HG03342 (cell line): ENCODE measurements at regions not wholly inside any gene's neighbourhood (a gene's known extent, or its start where the extent isn't known, plus 50 kb on each side); places are given as distances from the start of the nearest gene placed in this dataset.
"Not testable (repeated sequence)": the region's sequence is repeated elsewhere in the genome, so short reads cannot be mapped to it uniquely, and the experiment has no call there.

Experiments used
- ATAC-seq: cut with Tn5 transposase; IDR thresholded peaks from one replicate; pipeline ENCODE4 v1.9.1; 2021; ENCODE audit warnings: mild to moderate bottlenecking, moderate library complexity; ENCODE audit not compliant: unreplicated experiment

DNA sequence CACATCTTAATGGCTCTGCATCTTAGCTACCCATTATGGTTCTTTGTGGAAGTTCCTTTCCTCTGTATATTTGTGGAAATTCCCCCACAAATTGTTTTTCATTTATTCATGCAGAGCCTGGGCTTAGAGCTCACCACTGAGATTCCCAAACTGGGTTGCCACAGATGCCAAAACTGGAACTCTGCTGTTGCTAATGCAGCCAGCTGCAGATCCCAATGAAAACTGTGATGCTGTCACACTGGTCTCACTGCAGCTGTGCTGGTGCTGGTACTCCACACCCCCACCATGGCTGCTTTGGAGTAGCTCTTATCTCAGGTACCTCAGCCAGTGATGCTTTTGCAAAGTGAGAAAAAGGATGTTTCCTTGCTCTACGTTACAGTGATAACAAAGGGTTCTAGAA is 87.7 kb downstream of the DCK start:
- ATAC-seq: no peak

DNA sequence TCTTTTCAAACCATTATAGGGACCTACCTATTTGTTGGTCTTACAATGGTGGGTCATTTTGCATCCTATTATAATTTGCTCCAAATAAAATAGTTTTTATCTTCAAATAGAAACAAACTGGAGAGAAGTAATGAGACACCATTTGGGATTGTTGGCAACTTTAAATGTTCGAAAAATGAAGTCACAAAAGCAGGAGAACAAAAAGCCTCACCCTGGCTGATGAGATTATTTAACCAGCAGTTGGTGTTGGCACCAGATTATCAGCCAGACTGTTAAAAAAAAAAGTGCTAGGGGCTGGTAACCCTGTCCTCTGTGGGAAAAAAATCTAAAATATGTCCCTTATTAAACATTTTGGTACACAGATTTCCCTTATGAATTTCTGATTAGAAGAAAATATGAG is 100.3 kb downstream of the DCK start:
- ATAC-seq: no peak

DNA sequence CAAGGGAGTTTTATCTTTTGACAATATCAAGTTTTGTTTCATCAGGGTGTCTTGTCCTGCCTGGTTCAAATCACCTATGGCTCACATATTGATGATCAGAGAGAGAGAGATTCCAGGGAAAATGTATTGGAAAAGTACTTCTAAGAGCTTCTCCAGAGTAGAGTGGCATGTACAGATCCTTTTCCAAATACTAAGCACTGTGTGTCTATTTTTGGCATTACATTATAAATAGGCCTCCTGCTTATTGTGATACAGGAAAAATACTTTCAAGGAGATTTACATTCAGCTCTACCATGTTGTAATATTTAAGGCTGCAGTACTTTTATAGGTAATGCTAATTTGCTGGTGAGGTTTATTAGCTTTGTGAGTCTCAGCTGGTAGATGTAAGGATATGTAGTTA is 100.8 kb downstream of the DCK start:
- ATAC-seq: no peak

- no peak for ATAC-seq
Observed at GRCh38 chr4:71095141-71095540, 101.7 kb downstream of the DCK start.

GRCh38 chr4:71095545-71095944 is 102.1 kb downstream of the DCK start:
- ATAC-seq: no peak

GRCh38 chr4:71107726-71108125 is 114.3 kb downstream of the DCK start:
- no peak for ATAC-seq

DNA sequence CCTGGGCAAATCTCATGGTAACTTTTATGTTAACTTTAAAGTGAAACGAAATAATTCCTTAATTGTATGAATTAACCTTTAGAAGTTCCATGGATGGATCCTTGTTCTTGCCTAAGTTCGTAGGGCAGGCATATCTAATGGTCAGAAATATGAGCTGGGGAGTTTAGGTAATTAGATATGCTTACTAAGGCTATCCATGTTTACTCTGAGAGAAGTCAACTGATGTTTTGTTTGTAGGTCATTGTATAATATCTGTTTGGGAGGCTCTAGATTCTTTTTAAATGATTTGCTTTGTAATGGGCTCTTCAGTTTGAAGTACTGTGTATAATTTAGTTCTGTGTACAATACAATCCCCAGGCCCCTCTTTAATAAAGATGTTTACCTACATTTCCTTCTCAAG is 117.0 kb downstream of the DCK start:
- ATAC-seq: no peak

DNA sequence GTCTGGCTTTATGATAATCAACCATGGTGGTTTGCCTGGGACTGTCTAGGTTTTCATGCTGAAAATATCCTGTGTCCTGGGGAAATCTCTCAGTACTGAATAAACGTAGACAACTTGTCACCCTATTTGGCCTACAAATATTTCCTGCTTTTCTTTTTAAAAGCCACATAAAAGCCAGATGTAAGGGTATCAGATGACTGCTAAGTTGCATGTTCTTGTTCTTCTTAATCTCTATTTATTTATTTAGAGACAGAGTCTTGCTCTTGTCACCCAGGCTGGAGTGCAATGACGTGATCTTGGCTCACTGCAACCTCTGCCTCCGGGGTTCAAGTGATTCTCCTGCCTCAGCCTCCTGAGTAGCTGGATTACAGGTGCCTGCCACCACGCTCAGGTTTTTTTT is 117.7 kb downstream of the DCK start:
- ATAC-seq: not testable (repeated sequence)

DNA sequence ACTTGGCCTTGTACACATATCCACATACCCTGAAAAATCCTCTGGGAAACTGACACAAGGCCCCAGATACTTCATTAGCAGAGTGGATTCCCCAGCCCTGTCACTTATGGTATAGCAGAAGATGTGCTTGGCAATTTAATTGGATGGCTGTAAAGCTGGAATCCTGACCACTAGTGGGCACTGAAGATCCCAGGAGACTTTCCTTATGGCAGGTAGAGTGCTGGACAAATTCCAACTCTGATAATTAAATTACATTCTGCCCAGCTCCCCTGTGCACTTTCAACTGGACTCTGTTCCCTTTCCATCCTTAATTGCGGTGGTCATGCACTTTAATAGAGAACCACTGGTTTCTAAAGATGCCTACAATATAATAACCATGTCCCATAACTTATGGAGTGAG is 119.8 kb downstream of the DCK start:
- no peak for ATAC-seq

DNA sequence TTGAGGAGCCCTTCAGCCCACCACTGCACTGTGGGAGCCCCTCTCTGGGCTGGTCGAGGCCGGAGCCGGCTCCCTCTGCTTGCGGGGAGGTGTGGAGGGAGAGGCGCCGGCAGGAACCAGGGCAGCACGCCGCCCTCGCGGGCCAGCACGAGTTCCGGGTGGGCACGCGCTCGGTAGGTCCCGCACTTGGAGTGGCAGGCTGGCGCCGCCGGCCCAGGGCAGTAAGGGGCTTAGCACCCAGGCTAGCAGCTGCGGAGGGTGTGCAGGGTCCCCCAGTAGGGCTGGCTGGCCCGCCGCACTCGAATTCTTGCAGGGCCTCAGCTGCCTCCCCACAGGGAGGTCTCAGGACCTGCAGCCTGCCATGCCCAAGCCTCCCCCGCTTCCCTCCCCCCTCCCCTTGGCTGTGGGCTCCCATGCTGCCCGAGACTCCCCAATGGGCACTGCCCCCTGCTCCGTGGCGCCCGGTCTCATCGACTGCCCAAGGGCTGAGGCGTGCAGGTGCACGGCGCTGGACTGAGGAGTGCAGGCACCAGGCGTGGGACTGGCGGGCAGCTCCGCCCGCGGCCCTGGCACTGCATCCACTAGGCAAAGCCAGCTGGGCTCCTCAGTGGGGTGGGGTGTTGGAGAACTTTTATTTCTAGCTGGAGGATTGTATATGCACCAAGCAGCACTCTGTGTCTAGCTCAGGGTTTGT is 127.5 kb downstream of the DCK start:
- no peak for ATAC-seq

- no peak for ATAC-seq
Observed at GRCh38 chr4:71123951-71124350, 130.5 kb downstream of the DCK start.

DNA sequence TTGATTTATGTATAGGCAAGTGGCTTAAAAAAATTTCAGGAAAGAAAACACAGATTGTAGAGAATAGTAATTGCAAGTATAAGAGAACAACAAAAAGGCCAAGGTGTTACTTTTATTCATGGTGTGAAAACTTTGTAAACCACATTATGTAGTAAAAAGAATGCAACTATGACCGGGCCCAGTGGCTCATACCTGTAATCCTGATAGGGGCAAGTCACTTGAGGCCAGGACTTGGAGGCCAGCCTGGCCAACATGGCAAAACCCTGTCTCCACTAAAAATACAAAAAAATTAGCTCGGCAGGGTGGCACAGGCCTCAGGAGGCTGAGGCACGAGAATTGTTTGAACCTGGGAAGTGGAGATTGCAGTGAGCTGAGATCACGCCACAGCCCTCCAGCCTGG is 131.7 kb downstream of the DCK start:
- ATAC-seq: no peak

DNA sequence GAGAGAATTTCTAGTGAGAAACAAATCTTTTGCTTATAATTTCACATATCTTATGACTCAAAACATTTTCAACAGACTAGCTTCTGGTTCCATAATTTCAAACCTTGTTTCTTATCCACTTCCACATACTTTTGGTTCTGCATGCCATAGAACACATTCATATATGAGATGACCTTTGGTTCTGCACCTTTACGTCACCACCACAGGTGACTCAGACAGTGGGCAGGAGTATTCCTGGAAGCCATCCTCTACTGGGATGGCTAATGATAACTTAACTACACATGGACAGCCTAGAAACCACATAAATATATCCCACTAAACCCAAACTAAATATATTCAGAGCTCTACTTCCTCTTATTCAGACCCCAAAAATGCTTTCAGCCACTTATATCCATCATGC is 133.3 kb downstream of the DCK start:
- no peak for ATAC-seq

DNA sequence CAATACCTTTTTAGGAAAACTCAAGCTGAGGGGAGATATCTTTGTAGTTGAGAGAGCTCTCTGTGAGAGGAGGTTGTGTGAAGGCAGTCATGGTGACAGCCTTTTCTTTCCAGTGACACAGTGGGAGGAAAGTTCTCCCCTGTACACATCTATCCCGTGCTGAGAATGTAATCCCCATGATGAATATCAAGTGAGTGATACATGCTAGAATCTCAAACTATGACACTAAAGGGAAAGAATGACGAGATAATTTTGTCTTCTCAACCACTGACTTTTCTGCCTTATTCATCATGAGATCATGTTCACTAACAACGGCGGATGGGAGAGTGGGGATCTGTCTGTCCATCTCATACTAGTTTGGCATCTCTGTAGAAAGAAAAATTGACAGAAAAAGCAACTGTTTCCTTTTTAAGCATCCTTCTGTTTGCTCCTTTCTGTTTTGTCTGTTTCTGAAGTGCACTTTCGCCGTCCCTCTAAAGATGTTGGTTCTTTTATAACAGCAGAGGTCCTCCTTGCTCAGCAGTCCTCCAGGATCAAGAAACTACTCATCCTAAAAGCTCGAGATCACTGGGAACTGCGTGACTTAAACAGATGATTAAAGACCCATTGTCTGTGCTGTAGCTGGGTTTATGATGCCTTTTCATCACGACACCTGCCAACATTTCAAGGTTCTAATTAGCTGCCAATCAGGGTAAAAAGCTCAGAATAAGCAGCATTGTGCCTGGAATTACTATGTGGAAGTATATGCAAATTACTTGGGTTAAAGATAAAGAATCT is 137.6 kb downstream of the DCK start:
- no peak for ATAC-seq

DNA sequence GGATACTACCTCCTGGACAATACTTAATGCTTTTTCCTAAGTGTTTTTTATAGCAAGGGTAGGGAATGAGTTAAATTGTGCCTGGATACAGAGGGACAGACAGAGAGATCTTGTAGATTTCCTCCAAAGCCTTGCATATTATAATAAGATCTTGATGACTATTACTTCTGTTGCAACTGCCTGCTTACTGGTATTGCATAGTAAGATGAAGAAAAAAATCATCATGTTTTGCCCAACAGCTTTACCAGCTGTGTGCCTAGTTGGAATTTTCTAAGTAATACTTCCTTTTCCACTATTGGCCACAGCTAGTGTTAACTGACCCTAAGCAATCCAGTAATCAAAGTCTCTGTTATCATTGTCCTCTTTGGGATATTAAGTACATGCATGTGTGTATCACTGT is 139.0 kb downstream of the DCK start:
- ATAC-seq: no peak

DNA sequence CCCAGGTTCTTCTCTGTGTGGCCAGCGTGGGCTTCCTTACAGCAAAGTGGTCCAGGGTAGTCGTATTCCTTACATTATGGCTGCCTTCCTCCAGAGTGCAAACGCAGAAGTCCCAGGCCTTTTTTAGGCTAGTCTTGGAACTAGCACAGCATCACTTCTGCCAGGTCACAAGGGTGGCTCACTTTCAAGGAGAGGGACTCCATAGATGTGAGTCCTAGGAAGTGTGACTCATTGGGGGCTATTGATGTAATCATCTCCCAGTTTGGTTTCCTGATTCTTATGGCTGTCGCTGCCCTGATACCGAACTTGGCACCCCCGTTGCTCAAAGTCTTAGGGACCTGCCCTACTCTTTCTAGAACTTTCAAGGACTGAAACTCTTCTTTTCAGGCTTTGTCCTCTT is 140.0 kb downstream of the DCK start:
- ATAC-seq: no peak

DNA sequence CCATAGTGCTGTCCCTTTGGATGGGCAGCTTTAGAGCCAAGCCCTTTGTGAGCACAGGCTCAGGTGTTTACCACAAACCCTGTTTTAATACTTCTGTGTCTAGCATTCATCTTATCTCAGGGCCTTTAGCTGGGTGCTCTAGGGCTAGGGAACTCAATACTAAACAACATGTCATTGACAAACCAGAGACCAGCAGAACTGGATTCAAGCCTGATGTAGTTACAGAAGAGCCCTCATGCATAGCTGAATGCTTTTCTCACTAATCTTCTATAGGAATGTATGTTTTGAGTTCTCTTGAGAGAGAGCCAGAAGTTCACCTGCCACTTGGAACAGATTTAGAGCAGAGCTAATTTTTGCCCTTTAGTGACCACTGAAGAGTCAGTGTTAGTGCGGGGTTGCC is 142.6 kb downstream of the DCK start:
- no peak for ATAC-seq

DNA sequence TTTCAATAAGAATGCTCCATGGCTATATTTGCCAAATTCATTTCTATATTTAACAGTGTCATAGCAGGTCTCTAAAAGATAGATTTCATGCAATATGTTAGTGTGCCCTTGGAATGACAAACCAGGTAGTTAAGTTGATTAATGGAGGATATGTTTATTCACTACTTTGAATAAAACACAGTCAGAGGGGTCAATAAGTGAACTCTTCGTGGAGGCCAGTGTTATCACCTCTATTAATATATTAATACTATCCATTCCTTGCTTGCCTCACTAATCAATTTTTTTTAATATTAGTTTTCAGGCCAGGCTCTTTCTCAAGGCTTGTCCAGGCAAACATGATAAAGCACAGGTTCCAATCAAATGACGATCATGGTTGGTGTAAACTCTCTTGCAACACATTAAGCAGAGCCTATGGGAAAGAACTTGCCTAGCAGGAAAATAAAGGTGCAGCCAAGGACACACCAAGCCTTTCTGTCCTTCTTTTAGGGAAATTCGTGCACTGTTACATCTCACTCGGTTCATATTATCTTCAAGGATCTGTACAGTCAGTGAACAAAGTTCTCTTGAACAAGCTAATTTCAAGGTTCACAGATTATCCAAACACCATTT is 144.7 kb downstream of the DCK start:
- ATAC-seq: no peak

GRCh38 chr4:71140563-71140962 is 147.1 kb downstream of the DCK start:
- no peak for ATAC-seq

GRCh38 chr4:71141125-71141524 is 147.7 kb downstream of the DCK start:
- ATAC-seq: no peak

DNA sequence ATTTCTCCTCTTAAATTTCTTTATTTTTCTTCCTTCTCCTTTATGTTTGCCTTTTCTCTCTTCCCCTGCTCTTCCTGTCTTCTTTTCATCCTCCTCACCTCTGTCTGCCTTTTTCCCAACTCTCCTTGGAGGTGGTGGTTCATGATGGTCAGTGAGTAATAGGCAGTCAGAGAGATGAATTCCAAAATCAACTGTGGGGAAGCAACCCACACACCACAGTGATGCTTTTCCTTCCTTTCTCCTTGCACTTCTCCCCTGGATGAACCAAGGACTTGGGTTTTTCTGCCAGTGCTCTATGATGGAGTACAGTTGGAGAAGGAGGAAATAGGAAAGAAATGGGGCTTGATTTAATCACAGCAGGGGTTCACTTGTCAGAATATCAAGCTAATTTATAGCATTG is 153.8 kb downstream of the DCK start:
- no peak for ATAC-seq

DNA sequence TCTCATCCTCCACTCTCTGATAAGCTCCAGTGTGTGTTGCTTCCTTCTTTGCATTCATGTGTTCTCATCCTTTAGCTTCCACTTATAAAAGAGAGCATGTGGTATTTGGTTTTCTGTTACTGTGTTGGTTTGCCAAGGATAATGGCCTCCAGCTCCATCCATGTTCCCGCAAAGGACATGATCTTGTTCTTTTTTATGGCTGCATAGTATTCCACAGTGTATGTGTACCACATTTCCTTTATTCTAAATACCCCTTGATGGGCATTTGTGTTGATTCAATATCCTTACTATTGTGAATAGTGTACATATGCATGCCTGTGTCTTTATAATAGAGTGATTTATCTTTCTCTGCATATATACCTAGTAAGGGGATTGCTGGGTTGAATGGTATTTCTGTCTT is 155.1 kb downstream of the DCK start:
- no peak for ATAC-seq
